Femur (tissue), 1 donor: ENCODE measurements at regions not wholly inside any gene's neighbourhood (a gene's known extent, or its start where the extent isn't known, plus 50 kb on each side); places are given as distances from the start of the nearest gene placed in this dataset.

Source experiments
- DNase-seq: peaks from one replicate; pipeline ENCODE4 v3.0.0-alpha.2; 2017

GRCh38 chr1:114219172-114219868, 65.7 kb upstream of the SYT6 start:
- DNase-seq, result no peak

- DNase-seq, result peak; percentile 48
Observed at GRCh38 chr1:114218361-114219171, 64.9 kb upstream of the SYT6 start.

GRCh38 chr1:114216431-114217173, 62.9 kb upstream of the SYT6 start:
- DNase-seq, result no peak

GRCh38 chr1:114215436-114215835, 61.8 kb upstream of the SYT6 start:
- no peak for DNase-seq

- DNase-seq, result no peak
Observed at GRCh38 chr1:114214016-114214415, 60.3 kb upstream of the SYT6 start.

GRCh38 chr1:114209971-114210370, 56.3 kb upstream of the SYT6 start:
- no peak for DNase-seq

GRCh38 chr1:114208714-114209113, 55.0 kb upstream of the SYT6 start:
- DNase-seq, result no peak

- DNase-seq, result no peak
Observed at GRCh38 chr1:114208106-114208505, 54.4 kb upstream of the SYT6 start.

- peak; percentile 40 for DNase-seq
Observed at GRCh38 chr1:114207635-114208034, 54.0 kb upstream of the SYT6 start.

- DNase-seq, result no peak
Observed at GRCh38 chr1:114206392-114206791, 52.7 kb upstream of the SYT6 start.

GRCh38 chr1:114203595-114204128, 50.0 kb upstream of the SYT6 start:
- DNase-seq, result no peak
